H1 (cell line): ENCODE measurements at regions not wholly inside any gene's neighbourhood (a gene's known extent, or its start where the extent isn't known, plus 50 kb on each side); places are given as distances from the start of the nearest gene placed in this dataset.

Experiments
- CTCF ChIA-PET: fragments of 300-600 bp; sonication (Branson Sonifier 250); formaldehyde crosslinking; loops from one replicate; lab custom pipeline; 2021; ENCODE audit not compliant: partially characterized antibody; lab: Charles Lee
- POLR2A ChIA-PET: fragments of 300-600 bp; sonication (Branson Sonifier 250); formaldehyde crosslinking; loops from one replicate; lab custom pipeline; 2021; ENCODE audit warnings: inconsistent platforms; ENCODE audit not compliant: partially characterized antibody; lab: Charles Lee
- DNase-seq, 2 experiments: peaks; one replicate each; pipeline versions ENCODE4 v3.0.0 to v3.0.0-alpha.2; 2010 to 2022; ENCODE audit warnings: low spot score in 2 of 2, low read depth in 1 of 2, mixed read lengths in 1 of 2
- FAIRE-seq: peaks from 2 replicates; lab custom pipeline; 2011; peaks lifted over from hg19 to GRCh38; lab: Jason Lieb, UNC
- H2AFZ ChIP-seq: 2 replicates; pipeline ENCODE4 v1.8.1; 2012; ENCODE audit warnings: low read length, inconsistent platforms
- H2AK5ac ChIP-seq: 2 replicates; pipeline ENCODE4 v1.6.1; 2013; ENCODE audit warnings: low read depth, low read length
- H2BK120ac ChIP-seq: replicated peaks from 2 replicates; pipeline ENCODE3; 2013; ENCODE audit warnings: low read depth, low read length, inconsistent platforms
- H2BK12ac ChIP-seq: 2 replicates; pipeline ENCODE4 v1.6.1; 2013; ENCODE audit warnings: low read depth, low read length
- H2BK15ac ChIP-seq: 2 replicates; pipeline ENCODE4 v1.6.1; 2013; ENCODE audit warnings: low read length
- H2BK20ac ChIP-seq: 2 replicates; pipeline ENCODE4 v1.6.1; 2013; ENCODE audit warnings: low read length
- H2BK5ac ChIP-seq: 2 replicates; pipeline ENCODE4 v1.6.1; 2013; ENCODE audit warnings: low read depth, low read length
- H3K14ac ChIP-seq: 2 replicates; pipeline ENCODE4 v1.6.1; 2013; ENCODE audit warnings: inconsistent platforms; ENCODE audit not compliant: insufficient read length
- H3K18ac ChIP-seq: 2 replicates; pipeline ENCODE4 v1.6.1; 2013; ENCODE audit warnings: low read length; ENCODE audit errors: extremely low read depth
- H3K23ac ChIP-seq: 2 replicates; pipeline ENCODE4 v1.6.1; 2013; ENCODE audit warnings: inconsistent platforms; ENCODE audit not compliant: insufficient read length
- H3K23me2 ChIP-seq: 2 replicates; pipeline ENCODE4 v1.6.1; 2013; ENCODE audit warnings: low read depth, low read length
- H3K27ac ChIP-seq: 2 replicates; pipeline ENCODE4 v1.6.1; 2011; ENCODE audit warnings: low read depth, low read length, inconsistent platforms
- H3K27me3 ChIP-seq, 4 experiments: replicated peaks in 1 of 4; 1 replicate in 1 of 4; 2 replicates in 3 of 4; pipeline versions ENCODE4 v1.6.1 to v1.8.1; 2011 to 2013; ENCODE audit warnings: low read length in 3 of 4, mild to moderate bottlenecking in 3 of 4, inconsistent platforms in 2 of 4, mixed read lengths in 2 of 4, moderate library complexity in 1 of 4; ENCODE audit not compliant: control insufficient read depth in 3 of 4, insufficient read depth in 3 of 4; ENCODE audit errors: extremely low read depth in 1 of 4
- H3K36me3 ChIP-seq, 4 experiments: 2 replicates each; pipeline versions ENCODE4 v1.6.1 to v1.8.1; 2011 to 2013; ENCODE audit warnings: mild to moderate bottlenecking in 4 of 4, low read length in 3 of 4, moderate library complexity in 2 of 4, control low read depth in 1 of 4, inconsistent platforms in 1 of 4; ENCODE audit not compliant: insufficient read depth in 4 of 4, control insufficient read depth in 2 of 4
- H3K4ac ChIP-seq: replicated peaks from 2 replicates; pipeline ENCODE3; 2013; ENCODE audit warnings: low read length, low read depth, mixed read lengths, inconsistent platforms; ENCODE audit not compliant: insufficient read length
- H3K4me1 ChIP-seq, 4 experiments: replicated peaks in 1 of 4; 1 replicate in 1 of 4; 2 replicates in 3 of 4; pipeline versions ENCODE4 v1.6.1 to v1.8.1; 2011 to 2013; ENCODE audit warnings: low read length in 3 of 4, inconsistent platforms in 2 of 4, mixed read lengths in 1 of 4; ENCODE audit not compliant: insufficient read depth in 4 of 4, control insufficient read depth in 3 of 4
- H3K4me2 ChIP-seq, 2 experiments: 2 replicates each; pipeline versions ENCODE4 v1.6.1 to v1.8.1; 2011 to 2013; ENCODE audit warnings: low read depth in 2 of 2, low read length in 2 of 2, control low read depth in 1 of 2, inconsistent platforms in 1 of 2, mild to moderate bottlenecking in 1 of 2; ENCODE audit not compliant: insufficient read depth in 1 of 2
- H3K4me3 ChIP-seq, 4 experiments: fragments of 200-600, 300-600 bp in 1 of 4; sonication (generic), shearing (Covaris generic), sonication (Bioruptor Twin) in 1 of 4; 2 replicates each; pipeline versions ENCODE4 v1.5.1 to v1.8.1; 2011 to 2016; ENCODE audit warnings: low read length in 4 of 4, low read depth in 3 of 4, control low read depth in 2 of 4, inconsistent platforms in 2 of 4, mild to moderate bottlenecking in 2 of 4, mixed read lengths in 1 of 4, moderate library complexity in 1 of 4; ENCODE audit not compliant: insufficient read depth in 2 of 4; ENCODE audit errors: extremely low read depth in 1 of 4
- H3K56ac ChIP-seq: replicated peaks from 2 replicates; pipeline ENCODE3; 2013; ENCODE audit warnings: low read depth, mild to moderate bottlenecking, mixed read lengths, low read length, inconsistent platforms; ENCODE audit not compliant: insufficient read length
- H3K79me1 ChIP-seq: 2 replicates; pipeline ENCODE4 v1.6.1; 2013; ENCODE audit warnings: low read depth, low read length, control low read depth
- H3K79me2 ChIP-seq, 2 experiments: 2 replicates each; pipeline versions ENCODE4 v1.6.1 to v1.8.1; 2012 to 2013; ENCODE audit warnings: low read length in 2 of 2, mild to moderate bottlenecking in 2 of 2, inconsistent platforms in 1 of 2; ENCODE audit not compliant: insufficient read depth in 2 of 2, control insufficient read depth in 1 of 2
- H3K9ac ChIP-seq, 4 experiments: replicated peaks in 1 of 4; 1 replicate in 1 of 4; 2 replicates in 3 of 4; pipeline versions ENCODE4 v1.6.1 to v1.8.1; 2011 to 2013; ENCODE audit warnings: low read depth in 3 of 4, low read length in 3 of 4, control low read depth in 2 of 4, mild to moderate bottlenecking in 2 of 4, moderate library complexity in 2 of 4, inconsistent platforms in 1 of 4; ENCODE audit errors: extremely low read depth in 1 of 4
- H3K9me3 ChIP-seq, 2 experiments: 2 replicates each; pipeline versions ENCODE4 v1.6.1 to v1.8.1; 2012 to 2013; ENCODE audit warnings: mild to moderate bottlenecking in 2 of 2, moderate library complexity in 2 of 2, control low read depth in 1 of 2, inconsistent platforms in 1 of 2, low read depth in 1 of 2, low read length in 1 of 2, mixed read lengths in 1 of 2; ENCODE audit not compliant: insufficient read depth in 2 of 2
- H4K20me1 ChIP-seq, 2 experiments: replicated peaks in 1 of 2; 2 replicates each; pipeline versions ENCODE3 to v1.8.1; 2011 to 2013; ENCODE audit warnings: inconsistent platforms in 2 of 2, low read length in 2 of 2, mild to moderate bottlenecking in 1 of 2; ENCODE audit not compliant: insufficient read depth in 2 of 2, control insufficient read depth in 1 of 2
- H4K5ac ChIP-seq: 2 replicates; pipeline ENCODE4 v1.6.1; 2013; ENCODE audit warnings: low read length, low read depth, mixed read lengths, inconsistent platforms; ENCODE audit not compliant: insufficient read length
- H4K8ac ChIP-seq: 2 replicates; pipeline ENCODE4 v1.8.0; 2013; ENCODE audit warnings: mild to moderate bottlenecking, moderate library complexity, low read length, inconsistent platforms; ENCODE audit not compliant: insufficient read depth; ENCODE audit errors: extremely low read depth
- H4K91ac ChIP-seq: replicated peaks from 2 replicates; pipeline ENCODE3; 2013; ENCODE audit warnings: low read length, mixed read lengths, inconsistent platforms; ENCODE audit not compliant: insufficient read length
- USF2 ChIP-seq: IDR thresholded peaks from 2 replicates; pipeline ENCODE4 v1.6.1; 2011; ENCODE audit warnings: low read length, improper control_type of control experiment
- WGBS, 2 experiments: shearing (Covaris generic) in 1 of 2; methylation state at CpG; one replicate each; pipeline versions ENCODE4 v1.1.6 to v1.1.7; 2013 to 2015; ENCODE audit warnings: low lambda C conversion rate in 2 of 2, mixed read lengths in 2 of 2, inconsistent platforms in 1 of 2, low coverage in 1 of 2, missing lambda C conversion rate in 1 of 2; ENCODE audit not compliant: insufficient replicate concordance in 2 of 2, insufficient coverage in 1 of 2, insufficient read length in 1 of 2; ENCODE audit errors: extremely low coverage in 1 of 2, missing lambda C conversion rate in 1 of 2; 5-methylcytosine and 5-hydroxymethylcytosine counted together

GRCh38 chr22:49334449-49334789 lies 493.3 kb downstream of the BRD1 start:
- WGBS, 2 experiments, result 73% methylated on average over 5 of the region's 5 CpGs; no CpG with 5 or more reads in 1 of the 2 experiments
- no peak overlapping the region for H3K9ac ChIP-seq
- no peaks in the 10 kb centered on the region for H3K27me3 ChIP-seq

More at GRCh38 chr22:49334449-49334789, 493.3 kb downstream of the BRD1 start:
- Histone ChIP-seq H4K91ac (no peak overlapping the region), H2BK20ac (no peak overlapping the region), H2AK5ac (no peak overlapping the region), H2BK12ac (0 out of 2 replicates have a peak overlapping the region, but pooled peaks have one; percentile 17), H3K27ac (no peak overlapping the region), H3K36me3 (no peaks in the 10 kb centered on the region), H2BK5ac (no peak overlapping the region), H3K23ac (no peak overlapping the region), H3K9me3 (no peaks in the 10 kb centered on the region; a peak in 1 of 4 replicates), H3K56ac (no peak overlapping the region), H3K79me2 (no peaks in the 10 kb centered on the region), H3K4ac (no peak overlapping the region), H2BK120ac (no peak overlapping the region)
- DNase-seq, result peak in 1 of 2 experiments; percentile 45
- no peak for TF ChIP-seq USF2
- TF ChIP-seq, all 59 proteins: peak for 0
- no peaks in the 10 kb centered on the region for H3K79me1 ChIP-seq
- H3K4me3 ChIP-seq, result no peak overlapping the region
- H4K20me1 ChIP-seq, result no peaks in the 10 kb centered on the region
- H4K8ac ChIP-seq, result 0 out of 2 replicates have a peak overlapping the region, but pooled peaks have one; percentile 81
- no peak for FAIRE-seq
- H2AFZ ChIP-seq, result peak overlapping the region; percentile 41
- ChIA-PET CTCF (interaction anchor here (1.6 kb wide), 1 partner anchor 13 kb away, joined by 4 read pairs; no protein-coding TSS in a partner anchor), POLR2A (no interaction called here)
- no peak overlapping the region for H4K5ac ChIP-seq
- H3K14ac ChIP-seq, result no peak overlapping the region
- H3K4me2 ChIP-seq, result no peak overlapping the region
- H3K4me1 ChIP-seq, result peaks cover 0 to 7% (median 2%) of the 10 kb centered on the region in 4 experiments; a peak in 5 of 7 replicates
- H3K18ac ChIP-seq, result no peak overlapping the region; the same call in 1 of the 2 replicates
- H3K23me2 ChIP-seq, result no peaks in the 10 kb centered on the region
- H2BK15ac ChIP-seq, result no peak overlapping the region
